SK-N-SH (cell line): ENCODE measurements at regions not wholly inside any gene's neighbourhood (a gene's known extent, or its start where the extent isn't known, plus 50 kb on each side); places are given as distances from the start of the nearest gene placed in this dataset.
"Not testable (repeated sequence)": the region's sequence is repeated elsewhere in the genome, so short reads cannot be mapped to it uniquely, and the experiment has no call there.

ENCODE experiments used
- CHD2 ChIP-seq: fragments of 150-350 bp; IDR thresholded peaks from 2 replicates; pipeline ENCODE4 v1.6.1; 2018; ENCODE audit warnings: low read length; ENCODE audit not compliant: partially characterized antibody
- CTCF ChIP-seq: fragments of 200-600 bp; sonication (generic); IDR thresholded peaks from 2 replicates; pipeline ENCODE4 v1.6.1; 2017; ENCODE audit warnings: antibody characterized with exemption, mild to moderate bottlenecking, moderate library complexity
- MEF2A ChIP-seq: IDR thresholded peaks from 2 replicates; pipeline ENCODE4 v1.4.0; 2012; ENCODE audit warnings: low read depth, borderline replicate concordance
- MXI1 ChIP-seq: IDR thresholded peaks from 2 replicates; pipeline ENCODE4 v1.6.1; 2012; ENCODE audit warnings: mild to moderate bottlenecking, low read depth, low read length, improper control_type of control experiment
- RCOR1 ChIP-seq: fragments of 150-350 bp; IDR thresholded peaks from 2 replicates; pipeline ENCODE4 v1.6.1; 2017; ENCODE audit warnings: antibody characterized with exemption, low read length
- RFX5 ChIP-seq: IDR thresholded peaks from 2 replicates; pipeline ENCODE4 v1.6.1; 2012; ENCODE audit warnings: mild to moderate bottlenecking, improper control_type of control experiment, low read length
- TAF1 ChIP-seq: IDR thresholded peaks from 2 replicates; pipeline ENCODE4 v1.6.1; 2012; ENCODE audit warnings: low read depth, mild to moderate bottlenecking, low read length, moderate library complexity, borderline replicate concordance

- not testable (repeated sequence) for TF ChIP-seq CTCF, RFX5, MXI1, MEF2A, TAF1, CHD2, RCOR1
These were observed 320.1 kb downstream of the GRXCR1 start for GRCh38 chr4:43212576-43212975.
